ENCODE measurements at regions not wholly inside any gene's neighbourhood (a gene's known extent, or its start where the extent isn't known, plus 50 kb on each side); places are given as distances from the start of the nearest gene placed in this dataset.

DNA sequence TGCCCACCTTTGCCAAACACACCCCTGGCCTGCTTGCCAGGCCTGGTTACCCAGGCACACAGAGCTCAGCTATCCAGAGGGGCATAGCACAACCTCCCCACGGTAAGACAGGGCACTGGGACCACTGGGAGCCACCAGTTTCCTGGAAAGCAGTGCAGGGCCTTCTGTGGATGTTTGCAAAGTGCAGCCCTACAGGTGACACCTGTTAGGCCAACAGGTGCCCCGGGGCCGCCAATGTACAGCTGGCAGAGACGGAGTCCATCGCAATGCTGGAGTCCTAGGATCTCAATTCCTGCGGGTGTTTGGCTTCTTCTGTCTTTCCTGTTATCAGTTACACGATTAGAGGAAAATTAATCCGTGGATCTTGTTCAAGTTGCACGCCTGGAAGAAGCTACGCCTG, 94.9 kb downstream of the NPTX2 start:
- TF ChIP-seq, protein P1, sequence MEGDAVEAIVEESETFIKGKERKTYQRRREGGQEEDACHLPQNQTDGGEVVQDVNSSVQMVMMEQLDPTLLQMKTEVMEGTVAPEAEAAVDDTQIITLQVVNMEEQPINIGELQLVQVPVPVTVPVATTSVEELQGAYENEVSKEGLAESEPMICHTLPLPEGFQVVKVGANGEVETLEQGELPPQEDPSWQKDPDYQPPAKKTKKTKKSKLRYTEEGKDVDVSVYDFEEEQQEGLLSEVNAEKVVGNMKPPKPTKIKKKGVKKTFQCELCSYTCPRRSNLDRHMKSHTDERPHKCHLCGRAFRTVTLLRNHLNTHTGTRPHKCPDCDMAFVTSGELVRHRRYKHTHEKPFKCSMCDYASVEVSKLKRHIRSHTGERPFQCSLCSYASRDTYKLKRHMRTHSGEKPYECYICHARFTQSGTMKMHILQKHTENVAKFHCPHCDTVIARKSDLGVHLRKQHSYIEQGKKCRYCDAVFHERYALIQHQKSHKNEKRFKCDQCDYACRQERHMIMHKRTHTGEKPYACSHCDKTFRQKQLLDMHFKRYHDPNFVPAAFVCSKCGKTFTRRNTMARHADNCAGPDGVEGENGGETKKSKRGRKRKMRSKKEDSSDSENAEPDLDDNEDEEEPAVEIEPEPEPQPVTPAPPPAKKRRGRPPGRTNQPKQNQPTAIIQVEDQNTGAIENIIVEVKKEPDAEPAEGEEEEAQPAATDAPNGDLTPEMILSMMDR (IDR thresholded peaks at IDR 0.05), result no peak
- Histone ChIP-seq H3K36me3 (no peaks in the 10 kb centered on the region), H3K27me3 (no peaks in the 10 kb centered on the region), H3K4me1 (no peaks in the 10 kb centered on the region), H3K4me3 (no peak overlapping the region), H3K9me3 (no peaks in the 10 kb centered on the region), H3K27ac (no peak overlapping the region)
- no peak for DNase-seq (ENCODE audit: low spot score)

DNA sequence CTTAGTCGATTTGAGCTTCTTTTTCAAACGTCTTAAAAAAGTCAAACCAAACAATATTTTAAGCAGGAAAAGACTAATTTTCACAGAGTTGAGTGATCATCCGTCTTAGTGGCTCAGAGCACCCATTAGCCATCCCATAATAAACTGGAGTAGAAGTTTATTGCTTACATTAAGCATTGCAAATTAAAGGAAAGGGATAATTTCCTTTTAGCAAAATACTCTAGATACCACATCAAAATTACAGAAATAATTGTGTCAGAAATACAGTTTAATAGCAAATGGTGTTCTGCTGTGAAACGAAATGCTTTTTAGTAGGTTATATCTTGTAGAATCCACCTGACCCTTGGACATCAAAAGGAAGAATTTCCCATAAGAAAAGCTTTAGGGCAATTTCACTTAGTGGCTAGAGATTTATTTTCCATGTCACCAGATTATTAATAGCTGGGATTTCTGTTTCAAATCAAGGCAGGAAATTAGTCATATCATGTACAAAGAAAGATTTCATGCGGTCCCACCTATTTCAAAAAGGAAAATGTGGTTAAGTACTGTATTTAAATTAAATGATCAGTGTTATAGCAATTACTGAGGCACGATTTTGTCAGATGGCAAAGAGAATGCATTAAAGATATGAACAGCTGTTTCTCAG, 96.2 kb downstream of the NPTX2 start:
- no peaks in the 10 kb centered on the region for H3K36me3 ChIP-seq
- no peak overlapping the region for H3K27ac ChIP-seq
- H3K9me3 ChIP-seq, result no peaks in the 10 kb centered on the region
- H3K4me1 ChIP-seq, result no peaks in the 10 kb centered on the region
- H3K4me3 ChIP-seq, result no peak overlapping the region
- TF ChIP-seq, protein P1 (IDR thresholded peaks at IDR 0.05), result no peak
- no peaks in the 10 kb centered on the region for H3K27me3 ChIP-seq
- no peak for DNase-seq (ENCODE audit: low spot score)

DNA sequence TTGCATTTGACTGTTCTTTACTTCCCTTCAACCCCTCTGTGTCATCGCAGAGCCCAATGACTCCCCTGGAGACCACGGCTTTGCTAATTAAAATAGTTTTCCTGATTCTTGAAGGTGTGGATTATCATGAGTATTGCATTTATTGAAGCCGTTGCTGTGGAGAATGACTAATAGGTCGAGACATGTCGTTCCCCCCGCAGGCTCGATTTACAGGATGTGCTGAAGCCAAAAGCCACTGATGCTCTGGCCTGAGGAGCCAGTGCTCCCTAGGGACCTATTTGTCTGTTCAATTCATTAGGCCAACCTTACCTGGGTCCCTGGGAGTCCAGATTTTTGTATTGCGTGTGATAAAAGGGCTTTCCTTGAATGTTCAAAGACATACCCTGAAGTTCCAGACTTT, 102.3 kb downstream of the NPTX2 start:
- no peak for DNase-seq (ENCODE audit: low spot score)
- Histone ChIP-seq H3K4me1 (no peaks in the 10 kb centered on the region), H3K36me3 (no peaks in the 10 kb centered on the region), H3K27ac (no peak overlapping the region), H3K4me3 (no peak overlapping the region), H3K27me3 (no peaks in the 10 kb centered on the region), H3K9me3 (no peaks in the 10 kb centered on the region)
- TF ChIP-seq, protein P1 (IDR thresholded peaks at IDR 0.05), result no peak

DNA sequence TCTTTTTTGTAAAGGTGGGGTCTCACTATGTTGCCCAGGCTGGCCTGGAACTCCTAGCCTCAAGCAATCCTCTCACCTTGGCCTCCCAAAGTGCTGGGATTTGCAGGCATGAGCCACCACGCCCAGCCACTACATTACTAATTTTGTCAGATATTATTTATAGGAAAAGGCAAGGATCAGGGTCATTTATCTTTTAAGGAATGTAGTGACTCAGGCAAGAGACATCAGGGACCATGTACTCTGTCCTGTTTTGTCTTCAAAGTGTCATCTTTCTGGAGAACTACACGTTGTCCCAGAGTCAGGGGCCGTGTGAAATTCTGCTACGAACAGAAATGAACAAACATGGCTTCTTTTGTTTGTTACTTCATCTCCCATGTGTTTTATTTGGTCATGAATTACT, 105.3 kb downstream of the NPTX2 start:
- DNase-seq (ENCODE audit: low spot score), result no peak
- no peak overlapping the region for H3K4me3 ChIP-seq

DNA sequence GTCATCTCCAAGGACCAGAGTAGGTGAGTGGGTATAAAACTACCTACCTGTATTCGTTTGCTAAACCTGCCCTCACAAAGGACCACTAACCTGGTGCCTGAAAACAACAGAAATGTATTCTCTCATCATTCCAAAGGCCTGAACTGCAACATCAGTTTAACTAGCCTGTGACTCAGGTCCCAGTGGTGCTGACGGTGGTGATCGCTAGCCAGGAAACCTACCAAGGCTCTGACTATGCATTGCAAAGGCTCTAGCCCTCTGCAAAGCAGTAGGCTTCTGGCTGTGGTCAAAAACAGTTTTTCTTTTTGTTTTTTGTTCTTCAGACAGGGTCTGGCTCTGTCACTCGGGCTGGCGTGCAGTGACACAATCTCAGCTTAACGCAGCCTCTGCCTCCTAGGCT, 107.5 kb downstream of the NPTX2 start:
- no peak overlapping the region for H3K27ac ChIP-seq
- H3K27me3 ChIP-seq, result no peaks in the 10 kb centered on the region
- no peaks in the 10 kb centered on the region for H3K36me3 ChIP-seq
- H3K4me1 ChIP-seq, result no peaks in the 10 kb centered on the region
- no peaks in the 10 kb centered on the region for H3K9me3 ChIP-seq
- no peak overlapping the region for H3K4me3 ChIP-seq
- no peak for DNase-seq (ENCODE audit: low spot score)
- TF ChIP-seq, protein P1 (IDR thresholded peaks at IDR 0.05), result no peak

More for the DNA sequence above, 105.3 kb downstream of the NPTX2 start:
- no peaks in the 10 kb centered on the region for H3K36me3 ChIP-seq
- H3K4me1 ChIP-seq, result no peaks in the 10 kb centered on the region
- no peaks in the 10 kb centered on the region for H3K27me3 ChIP-seq
- no peak overlapping the region for H3K27ac ChIP-seq
- TF ChIP-seq, protein P1 (IDR thresholded peaks at IDR 0.05), result no peak
- no peaks in the 10 kb centered on the region for H3K9me3 ChIP-seq

DNA sequence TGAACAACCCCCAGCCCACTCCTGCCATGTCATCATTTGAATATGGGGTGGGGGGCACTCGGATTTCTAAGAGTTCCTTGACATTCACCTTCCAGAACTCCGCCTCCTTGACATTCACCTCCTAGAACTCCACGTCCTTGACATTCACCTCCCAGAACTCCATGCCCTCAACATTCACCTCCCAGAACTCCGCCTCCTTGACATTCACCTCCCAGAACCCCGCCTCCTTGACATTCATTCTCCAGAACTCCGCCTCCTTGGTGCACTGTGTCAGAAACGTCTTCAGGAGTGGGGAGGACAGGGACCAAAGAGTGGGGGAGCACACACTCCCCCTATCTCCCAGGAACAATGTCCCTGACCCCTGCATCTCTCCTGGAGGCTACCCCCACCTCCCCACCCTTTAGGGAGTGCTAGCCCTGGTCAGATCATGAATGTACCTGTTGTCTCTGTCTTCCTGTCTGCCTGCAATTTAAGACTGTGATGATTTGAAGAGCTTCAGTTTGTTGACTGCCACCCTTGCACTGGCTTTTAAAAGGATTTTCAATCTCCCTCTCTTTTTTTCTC, 110.1 kb downstream of the NPTX2 start:
- Histone ChIP-seq H3K27me3 (no peaks in the 10 kb centered on the region), H3K9me3 (no peaks in the 10 kb centered on the region), H3K4me3 (no peak overlapping the region), H3K4me1 (no peaks in the 10 kb centered on the region), H3K36me3 (no peaks in the 10 kb centered on the region), H3K27ac (no peak overlapping the region)
- TF ChIP-seq, protein P1 (IDR thresholded peaks at IDR 0.05), result no peak
- no peak for DNase-seq (ENCODE audit: low spot score)
